ENCODE measurements at regions not wholly inside any gene's neighbourhood (a gene's known extent, or its start where the extent isn't known, plus 50 kb on each side); places are given as distances from the start of the nearest gene placed in this dataset.
"Not testable (repeated sequence)": the region's sequence is repeated elsewhere in the genome, so short reads cannot be mapped to it uniquely, and the experiment has no call there.

DNA sequence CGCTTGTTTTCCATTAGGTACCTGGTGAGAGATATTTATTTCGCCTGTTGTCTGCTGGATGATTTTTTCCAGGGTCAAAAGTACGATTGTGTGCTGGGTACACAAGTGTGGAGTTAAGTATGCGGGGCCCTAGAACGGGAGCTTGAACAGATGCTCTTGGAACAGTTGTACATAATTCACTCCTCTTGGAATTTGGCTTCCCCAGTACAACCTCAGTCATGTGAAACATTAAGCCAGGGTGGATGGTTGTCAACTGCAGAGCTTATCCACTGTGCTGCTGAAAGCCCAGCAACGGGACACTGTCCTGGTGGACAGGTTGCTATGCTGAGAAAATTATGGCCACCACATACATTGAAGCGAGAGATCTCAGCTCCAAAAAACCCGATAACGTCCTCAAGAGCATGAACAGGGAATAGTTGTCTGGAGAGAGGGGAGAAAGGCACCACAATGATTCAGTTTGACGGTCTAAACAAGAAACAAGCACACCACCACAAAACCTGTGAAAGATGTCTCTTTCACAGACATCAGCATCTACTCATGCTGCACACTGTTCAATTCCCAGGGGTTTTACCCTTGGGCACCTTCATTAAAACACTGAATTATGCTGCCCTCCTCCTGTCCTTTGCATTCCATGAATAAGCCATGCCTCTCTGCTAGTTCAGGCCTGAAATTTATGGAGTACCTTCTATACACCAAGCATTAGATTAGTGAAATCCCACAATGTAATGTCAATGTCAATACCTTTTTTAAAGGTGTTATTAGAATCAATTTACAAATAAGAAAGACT is 176.8 kb upstream of the TRIB2 start:
- DNase-seq (ENCODE audit: low spot score) = no peak
- in situ Hi-C loops (cut with HindIII; ENCODE audit: low sequenced_read_pairs) = no loop called here

DNA sequence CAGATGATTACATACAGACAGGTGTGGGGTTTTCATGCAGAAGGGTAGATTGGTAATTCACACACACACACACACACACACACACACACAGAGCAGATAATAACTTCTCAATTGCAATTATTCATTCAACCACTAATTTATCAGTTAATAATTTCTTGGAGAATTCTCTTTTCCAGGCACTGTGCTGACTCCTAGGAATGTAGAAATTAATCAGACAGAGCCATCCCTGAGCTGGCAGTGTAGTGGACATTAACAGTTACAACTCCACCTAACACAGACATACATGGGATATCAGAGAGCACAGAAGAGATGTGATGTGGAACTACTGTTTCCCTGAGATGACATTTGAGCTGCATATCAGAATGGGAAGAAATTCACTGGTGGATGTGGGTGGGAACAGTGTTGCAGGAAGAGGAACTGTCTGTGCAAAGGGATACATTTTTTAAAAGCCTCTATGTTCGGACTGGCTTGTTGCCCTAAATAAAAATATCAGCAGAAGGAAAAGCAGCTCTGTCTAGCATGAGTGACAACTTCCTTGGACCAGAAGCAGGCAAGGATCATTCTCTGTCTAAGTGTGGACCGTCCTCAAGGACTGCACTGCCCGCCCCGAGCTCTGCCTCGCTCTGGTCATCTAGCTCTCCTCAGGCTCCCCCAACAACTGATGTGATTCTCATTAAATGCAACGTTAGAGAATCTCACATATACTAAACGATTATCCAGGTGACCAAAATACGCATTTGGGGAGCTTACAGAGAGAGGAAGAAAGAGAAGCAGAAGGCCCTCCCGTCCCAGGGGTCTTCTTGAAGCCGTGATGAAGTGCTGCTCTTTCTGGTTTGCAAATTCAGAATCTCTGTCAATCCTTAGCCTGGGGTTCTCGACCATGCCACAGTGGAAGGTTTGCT is 173.4 kb upstream of the TRIB2 start:
- no peak for DNase-seq (ENCODE audit: low spot score)
- in situ Hi-C loops (cut with HindIII; ENCODE audit: low sequenced_read_pairs) = no loop called here

DNA sequence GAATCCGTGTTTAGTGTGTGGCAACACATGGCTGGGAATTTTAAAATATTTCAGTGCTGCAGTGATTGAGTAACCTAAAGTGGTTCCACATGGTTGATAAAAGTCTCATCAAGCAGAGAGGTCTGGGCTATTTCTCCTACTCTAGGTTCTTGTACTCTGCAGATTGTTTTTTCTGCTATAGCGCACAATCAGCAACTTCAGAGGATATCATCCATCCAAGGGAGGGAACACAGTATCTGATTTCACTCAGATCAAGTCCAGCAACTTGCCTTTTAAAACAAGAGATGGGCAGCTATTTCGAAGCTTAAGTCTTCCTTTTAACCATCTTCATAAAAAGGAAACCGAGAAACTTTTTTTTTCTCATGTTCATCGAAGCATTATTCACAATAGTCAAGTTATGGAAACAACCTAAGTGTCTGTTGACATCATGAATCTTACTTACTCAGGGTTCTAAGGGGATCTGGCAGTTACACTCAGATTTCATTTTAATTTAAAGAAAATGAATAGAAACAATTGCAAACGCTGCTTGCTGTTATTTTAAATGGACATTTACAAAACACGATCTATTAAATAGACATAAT is 172.7 kb upstream of the TRIB2 start:
- DNase-seq (ENCODE audit: low spot score) = no peak

DNA sequence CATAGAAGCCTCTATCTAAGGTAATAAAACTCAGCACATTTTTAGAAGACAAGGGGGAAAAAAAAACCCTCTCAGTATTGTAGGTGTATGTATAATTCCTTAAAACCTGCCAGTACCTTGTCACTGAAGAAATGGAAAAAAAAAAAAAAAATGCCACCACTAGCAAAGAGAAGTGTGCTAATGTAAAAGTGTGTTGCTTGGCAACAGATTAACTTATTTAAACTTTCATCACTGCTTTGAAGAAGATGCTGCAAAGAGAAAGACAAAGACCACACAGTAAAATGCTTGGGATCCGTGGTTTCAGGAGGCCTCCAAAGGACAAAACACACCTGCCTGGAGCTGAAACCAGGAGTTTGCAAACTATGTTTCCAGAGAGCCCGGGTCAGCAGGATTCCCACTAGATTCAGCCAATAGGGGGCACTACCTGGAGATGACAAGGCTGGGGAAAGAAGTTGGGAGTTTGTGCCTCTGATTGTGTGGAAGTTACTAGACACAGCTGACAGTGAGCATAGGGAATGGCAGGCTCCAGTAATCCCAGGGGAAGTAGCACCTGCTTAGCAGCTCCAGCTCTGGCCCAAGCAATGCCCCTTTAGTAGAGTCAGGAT is 169.1 kb upstream of the TRIB2 start:
- in situ Hi-C loops (cut with HindIII; ENCODE audit: low sequenced_read_pairs) = no loop called here
- DNase-seq (ENCODE audit: low spot score) = no peak

More for the DNA sequence above, 172.7 kb upstream of the TRIB2 start:
- in situ Hi-C loops (cut with HindIII; ENCODE audit: low sequenced_read_pairs) = no loop called here

DNA sequence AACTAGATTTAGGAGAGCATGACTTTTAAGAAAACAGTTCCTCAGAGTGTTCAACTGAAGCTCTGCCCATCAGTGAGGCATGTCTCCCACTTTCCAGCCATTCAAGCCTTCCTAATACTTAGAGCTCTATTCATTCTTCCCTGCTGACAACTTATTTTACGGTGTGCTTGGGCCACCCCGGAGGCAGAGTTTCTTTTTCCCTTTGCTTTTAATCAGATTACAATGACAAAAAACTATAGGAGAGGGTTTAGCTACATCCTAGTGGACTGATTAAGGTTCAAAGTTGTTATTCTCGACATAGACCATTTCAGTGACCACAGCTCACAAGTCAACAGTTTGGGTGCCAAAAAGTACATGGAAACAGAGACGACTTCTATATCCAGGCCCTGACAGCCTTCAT is 167.8 kb upstream of the TRIB2 start:
- no peak for DNase-seq (ENCODE audit: low spot score)

DNA sequence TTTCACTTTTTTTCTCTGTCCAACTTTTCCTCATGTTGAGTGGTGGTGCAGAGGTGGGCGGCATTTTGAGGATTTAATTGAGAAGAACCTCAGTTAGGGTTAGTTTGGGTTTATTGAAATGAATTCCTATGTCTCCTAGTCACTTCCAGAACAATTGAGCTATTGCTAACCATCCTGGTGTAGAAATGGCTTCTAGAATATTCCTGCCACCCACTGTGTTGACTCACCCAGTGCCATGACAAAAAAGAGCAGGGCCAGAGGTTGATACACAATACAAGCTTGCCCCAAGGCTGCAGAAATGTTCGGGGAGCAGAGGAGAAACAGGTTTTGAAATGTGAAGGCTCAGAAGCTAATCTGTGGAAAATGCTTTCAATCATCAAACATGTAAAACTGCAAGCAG is 167.1 kb upstream of the TRIB2 start:
- in situ Hi-C loops (cut with HindIII; ENCODE audit: low sequenced_read_pairs) = no loop called here
- DNase-seq (ENCODE audit: low spot score) = no peak

More for the DNA sequence above, 167.8 kb upstream of the TRIB2 start:
- in situ Hi-C loops (cut with HindIII; ENCODE audit: low sequenced_read_pairs) = no loop called here

DNA sequence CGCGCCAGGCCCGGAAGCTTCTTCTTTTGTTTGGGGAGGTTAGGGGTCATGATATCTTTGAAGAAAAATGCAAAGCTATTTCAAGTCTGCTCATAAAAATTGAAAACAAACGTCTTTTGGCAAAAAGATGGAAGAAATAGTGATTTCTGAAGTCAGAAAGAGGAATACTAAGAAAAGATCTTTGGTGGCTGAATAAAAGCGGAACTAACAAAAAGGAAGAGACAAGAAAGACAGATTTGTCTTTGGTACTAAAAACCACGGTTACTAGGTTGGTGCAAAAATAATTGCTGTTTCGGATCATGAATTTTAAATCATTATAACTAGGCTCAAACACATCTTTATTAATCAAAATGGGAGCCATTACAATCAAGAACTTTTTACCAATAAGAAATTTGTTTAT is 164.6 kb upstream of the TRIB2 start:
- in situ Hi-C loops (cut with HindIII; ENCODE audit: low sequenced_read_pairs) = no loop called here
- no peak for DNase-seq (ENCODE audit: low spot score)

DNA sequence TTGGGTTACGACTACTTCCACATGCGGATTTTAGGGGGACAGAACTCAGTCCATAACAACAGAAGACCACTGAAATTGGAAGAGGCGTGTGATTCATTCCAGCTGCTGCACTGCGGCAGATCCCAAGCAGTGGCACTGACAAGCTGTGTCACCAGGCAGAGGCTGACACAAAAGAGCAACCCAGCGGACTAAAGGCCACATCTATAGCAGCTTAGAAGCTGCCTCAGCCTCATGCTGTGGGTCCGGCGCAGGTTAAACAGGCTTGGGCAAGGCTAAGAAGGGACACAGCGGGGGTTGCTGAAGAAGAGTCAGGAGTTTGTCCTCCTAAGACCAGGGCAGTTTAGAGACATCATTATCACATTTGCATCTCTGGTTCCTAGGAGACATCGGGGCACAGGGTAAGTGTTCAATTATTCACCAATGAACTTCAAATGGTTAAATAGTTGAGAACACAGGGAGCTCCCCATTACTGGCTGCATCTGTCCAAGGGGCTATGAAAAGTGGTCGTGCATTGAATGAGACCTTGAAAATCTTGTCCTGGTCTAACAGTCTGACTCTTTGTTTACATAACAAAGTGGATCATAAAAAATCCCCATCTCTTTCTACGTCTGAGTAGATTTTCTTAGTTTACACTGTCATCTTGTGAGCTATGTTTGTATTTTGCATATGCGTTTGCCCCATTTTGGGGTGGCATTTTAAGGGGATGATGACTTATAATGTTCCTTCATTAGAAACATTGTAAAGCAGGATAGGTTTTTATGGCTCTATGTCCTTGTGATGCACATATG is 162.3 kb upstream of the TRIB2 start:
- no peak for DNase-seq (ENCODE audit: low spot score)
- in situ Hi-C loops (cut with HindIII; ENCODE audit: low sequenced_read_pairs) = no loop called here

DNA sequence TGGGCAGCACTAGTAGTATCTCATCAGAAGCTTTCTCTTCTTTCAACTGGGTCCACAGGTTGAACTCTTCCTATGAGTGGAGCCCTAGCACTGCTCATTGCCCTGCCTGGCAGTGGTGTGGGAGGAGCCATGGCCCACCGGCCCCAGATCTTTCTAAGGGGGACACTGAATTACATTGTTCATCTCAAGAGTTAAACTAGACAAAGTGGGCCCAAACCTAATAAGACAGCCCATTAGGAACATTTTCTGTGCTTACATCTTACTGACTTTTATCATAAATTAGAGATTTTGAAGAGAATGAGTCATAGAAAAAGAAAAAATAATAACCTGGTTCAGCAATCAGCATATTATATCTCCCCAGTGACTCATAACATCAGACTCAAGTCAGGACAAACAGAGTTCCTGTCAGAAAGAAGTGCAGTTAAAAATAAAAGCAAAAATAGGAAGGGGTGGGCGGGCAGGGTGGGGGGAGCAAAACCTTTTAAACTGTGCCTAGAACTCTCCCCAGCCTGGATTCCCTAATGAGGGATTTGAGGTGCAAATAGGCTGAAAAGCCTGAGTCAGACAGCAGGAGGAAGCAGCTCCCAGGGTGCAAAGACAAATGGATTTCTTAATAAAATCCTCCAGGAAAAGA is 161.6 kb upstream of the TRIB2 start:
- DNase-seq (ENCODE audit: low spot score) = no peak
- in situ Hi-C loops (cut with HindIII; ENCODE audit: low sequenced_read_pairs) = no loop called here

DNA sequence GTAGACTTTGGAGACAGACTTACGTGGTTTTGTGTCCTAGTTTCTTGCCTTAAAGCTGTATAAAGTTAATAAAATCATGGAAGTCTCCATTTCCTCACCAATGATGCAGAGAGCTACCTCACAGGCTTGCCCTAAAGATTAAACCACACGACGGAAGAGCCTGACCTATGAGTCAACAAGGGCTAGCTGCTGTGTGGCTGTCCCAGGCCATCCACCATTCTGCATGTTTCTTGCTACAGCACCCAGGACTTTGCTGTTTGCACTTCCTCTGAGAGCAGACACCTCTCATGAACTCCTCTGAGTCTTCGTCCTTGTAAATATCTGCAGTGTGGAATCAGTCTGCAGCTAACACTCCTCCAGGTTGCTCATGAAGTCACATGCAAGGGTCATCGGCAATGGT is 160.0 kb upstream of the TRIB2 start:
- in situ Hi-C loops (cut with HindIII; ENCODE audit: low sequenced_read_pairs) = no loop called here
- DNase-seq (ENCODE audit: low spot score) = no peak

DNA sequence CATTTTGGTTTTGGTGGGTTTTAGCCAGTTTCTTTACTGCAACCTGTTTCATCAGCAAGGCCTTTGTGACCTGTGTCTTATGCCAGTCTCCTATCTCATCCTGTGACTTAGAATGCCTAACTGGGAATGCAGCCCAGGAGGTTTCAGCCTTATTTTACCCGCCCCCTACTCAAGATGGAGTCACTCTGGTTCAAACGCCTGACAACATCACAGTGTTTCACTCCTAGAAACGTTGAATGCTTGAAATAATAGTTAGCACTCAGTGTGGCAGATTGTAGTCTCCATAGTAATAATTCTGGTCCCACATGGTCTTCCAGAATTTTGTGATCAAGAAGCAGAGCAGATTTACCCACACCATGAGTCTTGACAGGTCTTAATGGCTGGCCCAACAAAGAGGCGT is 159.0 kb upstream of the TRIB2 start:
- DNase-seq (ENCODE audit: low spot score) = no peak
- in situ Hi-C loops (cut with HindIII; ENCODE audit: low sequenced_read_pairs) = no loop called here

DNA sequence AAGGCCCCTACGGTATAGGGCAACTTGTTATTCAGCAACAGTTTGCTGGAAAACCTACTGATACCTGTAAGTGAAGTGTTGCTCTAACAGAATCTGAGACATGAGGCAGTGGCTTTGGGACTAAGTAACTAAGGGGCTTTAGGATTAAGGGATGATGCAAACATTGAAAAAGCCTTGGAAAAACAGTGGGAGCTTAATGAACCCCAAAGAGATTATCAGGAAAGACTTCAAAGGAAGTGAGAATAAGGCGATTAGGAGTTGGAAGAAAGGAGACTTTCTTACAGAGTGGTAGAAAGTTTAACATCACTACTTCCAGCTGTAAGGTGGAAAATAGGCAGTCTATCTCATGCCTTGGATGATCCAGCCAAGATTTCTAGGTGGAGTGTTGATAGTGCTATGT is 158.2 kb upstream of the TRIB2 start:
- in situ Hi-C loops (cut with HindIII; ENCODE audit: low sequenced_read_pairs) = no loop called here
- DNase-seq (ENCODE audit: low spot score) = no peak

DNA sequence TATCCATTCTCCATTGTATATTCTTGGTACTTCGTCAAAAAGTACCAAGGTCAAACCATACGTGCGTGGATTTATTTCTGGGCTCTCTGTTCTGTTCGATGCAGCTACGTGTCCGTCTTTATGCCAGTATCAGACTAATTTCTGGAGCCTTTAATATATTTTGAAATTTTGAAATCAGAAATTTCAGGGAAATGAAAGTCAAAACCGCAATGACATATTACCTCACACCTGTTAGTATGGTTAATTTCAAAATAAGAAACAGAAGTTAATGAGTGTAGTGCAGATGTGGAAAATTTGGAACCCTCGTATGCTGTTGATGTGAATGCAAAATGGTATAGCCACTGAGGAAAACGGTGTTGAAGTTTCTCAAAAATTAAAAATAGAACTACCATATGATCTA is 156.1 kb upstream of the TRIB2 start:
- no peak for DNase-seq (ENCODE audit: low spot score)
- in situ Hi-C loops (cut with HindIII; ENCODE audit: low sequenced_read_pairs) = no loop called here

DNA sequence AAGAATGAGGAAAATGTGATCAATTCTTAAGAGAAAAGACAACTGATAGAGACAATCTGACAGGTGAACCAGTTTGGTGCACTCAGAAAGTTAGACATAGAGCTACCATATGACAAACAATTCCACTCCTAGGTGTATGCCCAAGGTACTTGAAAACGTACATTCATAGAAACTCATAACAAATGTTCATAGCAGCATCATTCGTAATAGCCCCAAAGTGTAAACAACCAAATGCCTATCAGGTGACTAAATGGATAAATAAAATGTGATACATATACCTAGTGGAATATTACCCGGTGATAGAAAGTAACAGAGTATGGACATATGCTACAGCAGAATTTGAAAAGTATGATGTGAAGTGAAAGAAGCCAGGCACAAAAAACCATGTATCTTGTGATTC is 149.3 kb upstream of the TRIB2 start:
- in situ Hi-C loops (cut with HindIII; ENCODE audit: low sequenced_read_pairs) = no loop called here

DNA sequence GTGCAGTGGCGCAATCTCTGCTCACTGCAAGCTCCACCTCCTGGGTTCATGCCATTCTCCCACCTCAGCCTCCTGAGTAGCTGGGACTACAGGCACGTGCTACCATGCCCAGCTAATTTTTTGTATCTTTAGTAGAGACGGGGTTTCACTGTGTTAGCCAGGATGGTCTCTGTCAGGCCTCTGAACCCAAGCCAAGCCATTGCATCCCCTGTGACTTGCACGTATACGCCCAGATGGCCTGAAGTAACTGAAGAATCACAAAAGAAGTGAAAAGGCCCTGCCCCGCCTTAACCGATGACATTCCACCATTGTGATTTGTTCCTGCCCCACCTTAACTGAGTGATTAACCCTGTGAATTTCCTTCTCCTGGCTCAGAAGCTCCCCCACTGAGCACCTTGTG is 147.2 kb upstream of the TRIB2 start:
- in situ Hi-C loops (cut with HindIII; ENCODE audit: low sequenced_read_pairs); DNase-seq (ENCODE audit: low spot score): not testable (repeated sequence)

More for the DNA sequence above, 149.3 kb upstream of the TRIB2 start:
- no peak for DNase-seq (ENCODE audit: low spot score)

DNA sequence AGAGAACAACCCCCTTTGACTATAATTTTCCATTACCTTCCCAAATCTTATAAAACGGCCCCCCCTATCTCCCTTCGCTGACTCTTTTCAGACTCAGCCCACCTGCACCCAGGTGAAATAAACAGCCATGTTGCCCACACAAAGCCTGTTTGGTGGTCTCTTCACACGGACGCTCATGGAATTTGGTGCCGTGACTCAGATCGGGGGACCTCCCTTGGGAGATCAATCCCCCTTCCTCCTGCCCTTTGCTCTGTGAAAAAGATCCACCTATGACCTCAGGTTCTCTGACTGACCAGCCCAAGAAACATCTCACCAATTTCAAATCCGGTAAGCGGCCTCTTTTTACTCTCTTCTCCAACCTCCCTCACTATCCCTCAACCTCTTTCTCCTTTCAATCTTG is 146.8 kb upstream of the TRIB2 start:
- in situ Hi-C loops (cut with HindIII; ENCODE audit: low sequenced_read_pairs); DNase-seq (ENCODE audit: low spot score): not testable (repeated sequence)

DNA sequence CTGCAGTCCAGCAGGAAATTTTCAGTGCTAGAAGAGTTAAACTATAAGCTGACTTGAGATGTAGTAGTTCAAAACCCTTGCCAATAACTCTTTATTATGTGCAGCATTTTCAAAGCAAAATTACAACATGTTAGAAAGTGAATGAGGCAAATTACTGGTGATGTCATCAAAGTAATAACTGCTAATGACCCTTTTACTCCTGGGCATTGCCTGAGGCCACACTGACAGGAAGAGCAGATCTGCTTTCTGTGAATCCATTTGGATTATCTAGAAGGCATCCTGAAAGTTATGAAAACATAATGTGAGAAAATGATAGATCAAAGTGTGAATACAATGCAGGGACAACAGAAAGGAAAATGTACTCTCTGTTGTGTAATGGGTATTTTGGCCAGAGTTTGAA is 139.6 kb upstream of the TRIB2 start:
- in situ Hi-C loops (cut with HindIII; ENCODE audit: low sequenced_read_pairs) = no loop called here
- DNase-seq (ENCODE audit: low spot score) = no peak

DNA sequence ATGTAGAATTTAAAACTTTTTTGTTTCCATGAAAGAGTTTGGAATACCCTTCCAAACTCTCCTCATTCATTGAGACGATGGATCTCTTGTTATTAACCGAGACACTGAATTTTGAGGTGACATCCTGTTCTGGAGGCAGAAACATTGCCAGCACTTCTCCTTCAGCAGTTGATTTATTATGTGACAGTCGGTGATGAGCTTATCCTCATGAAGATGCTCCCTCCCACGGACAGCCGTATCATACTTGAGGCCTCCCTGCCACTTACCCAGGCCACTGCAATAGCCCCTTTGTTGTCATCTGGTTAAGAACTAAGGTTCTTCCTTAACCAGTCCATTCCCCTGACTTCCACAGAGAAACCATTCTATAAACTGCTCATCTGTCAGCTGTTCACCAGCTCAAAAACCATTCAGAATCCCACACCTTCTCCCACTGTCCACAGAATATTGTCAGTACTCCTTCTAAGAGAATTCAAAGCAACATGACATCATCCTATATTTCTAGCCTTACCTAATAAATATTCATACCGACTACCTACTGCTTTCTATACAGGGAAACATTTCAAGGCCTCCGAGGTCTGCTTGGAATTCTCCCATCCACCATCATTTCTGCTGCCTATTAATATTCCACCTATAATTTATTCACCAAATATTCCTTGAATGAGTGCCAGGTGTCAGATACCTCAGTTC is 139.0 kb upstream of the TRIB2 start:
- no peak for DNase-seq (ENCODE audit: low spot score)
- in situ Hi-C loops (cut with HindIII; ENCODE audit: low sequenced_read_pairs) = no loop called here

All from G401 (cell line).